Activated effector memory CD4-positive, alpha-beta T cell treated with Interleukin-2 at 50 U/mL for 16 hours (primary cell): ENCODE measurements at regions not wholly inside any gene's neighbourhood (a gene's known extent, or its start where the extent isn't known, plus 50 kb on each side); places are given as distances from the start of the nearest gene placed in this dataset.
"Not testable (repeated sequence)": the region's sequence is repeated elsewhere in the genome, so short reads cannot be mapped to it uniquely, and the experiment has no call there.

ENCODE experiments used
- DNase-seq: peaks from one replicate; pipeline ENCODE4 v3.0.0-alpha.2; 2020

- DNase-seq, result no peak
These were observed 376.9 kb upstream of the NRG3 start for GRCh38 chr10:81498011-81498551.

GRCh38 chr10:81502677-81503359 is 372.2 kb upstream of the NRG3 start:
- DNase-seq, result no peak

GRCh38 chr10:81505777-81506176 is 369.2 kb upstream of the NRG3 start:
- DNase-seq, result not testable (repeated sequence)

- DNase-seq, result no peak
These were observed 360.2 kb upstream of the NRG3 start for GRCh38 chr10:81514811-81515210.

GRCh38 chr10:81520688-81521087 is 354.3 kb upstream of the NRG3 start:
- no peak for DNase-seq

GRCh38 chr10:81524467-81524866 is 350.5 kb upstream of the NRG3 start:
- no peak for DNase-seq

GRCh38 chr10:81532403-81532802 is 342.6 kb upstream of the NRG3 start:
- no peak for DNase-seq

- DNase-seq, result no peak
These were observed 340.0 kb upstream of the NRG3 start for GRCh38 chr10:81534991-81535390.

GRCh38 chr10:81541517-81541916 is 333.5 kb upstream of the NRG3 start:
- DNase-seq, result no peak

GRCh38 chr10:81546243-81546642 is 328.8 kb upstream of the NRG3 start:
- DNase-seq, result no peak

- DNase-seq, result no peak
These were observed 326.8 kb upstream of the NRG3 start for GRCh38 chr10:81548160-81548559.

- no peak for DNase-seq
These were observed 310.9 kb upstream of the NRG3 start for GRCh38 chr10:81564143-81564542.

- DNase-seq, result no peak
These were observed 305.5 kb upstream of the NRG3 start for GRCh38 chr10:81569488-81569887.

GRCh38 chr10:81570349-81570748 is 304.6 kb upstream of the NRG3 start:
- DNase-seq, result no peak

GRCh38 chr10:81570878-81571794 is 303.9 kb upstream of the NRG3 start:
- no peak for DNase-seq

GRCh38 chr10:81575036-81575435 is 300.0 kb upstream of the NRG3 start:
- no peak for DNase-seq

- no peak for DNase-seq
These were observed 298.7 kb upstream of the NRG3 start for GRCh38 chr10:81576336-81576735.

GRCh38 chr10:81594991-81595390 is 280.0 kb upstream of the NRG3 start:
- DNase-seq, result no peak

GRCh38 chr10:81600185-81600584 is 274.8 kb upstream of the NRG3 start:
- no peak for DNase-seq

- no peak for DNase-seq
These were observed 271.8 kb upstream of the NRG3 start for GRCh38 chr10:81603106-81603620.

GRCh38 chr10:81644485-81644884 is 230.5 kb upstream of the NRG3 start:
- not testable (repeated sequence) for DNase-seq

- DNase-seq, result no peak
These were observed 219.0 kb upstream of the NRG3 start for GRCh38 chr10:81655986-81656385.

- DNase-seq, result no peak
These were observed 212.2 kb upstream of the NRG3 start for GRCh38 chr10:81662837-81663236.

GRCh38 chr10:81664800-81665199 is 210.2 kb upstream of the NRG3 start:
- DNase-seq, result not testable (repeated sequence)
